Activated CD4-positive, alpha-beta memory T cell treated with anti-CD3 and anti-CD28 coated beads, Interleukin-2, amount 10 ng/mL, durations not matched to agents 7 days and 5 days (primary cell): ENCODE measurements at regions not wholly inside any gene's neighbourhood (a gene's known extent, or its start where the extent isn't known, plus 50 kb on each side); places are given as distances from the start of the nearest gene placed in this dataset.
"Not testable (repeated sequence)": the region's sequence is repeated elsewhere in the genome, so short reads cannot be mapped to it uniquely, and the experiment has no call there.

Experiments used
- CTCF ChIA-PET: fragments of 350-600 bp; sonication (Branson Sonifier 250); formaldehyde crosslinking; loops from one replicate; lab custom pipeline; 2021; ENCODE audit warnings: antibody characterized with exemption, inconsistent platforms; lab: Charles Lee
- POLR2A ChIA-PET: fragments of 350-600 bp; sonication (Branson Sonifier 250); formaldehyde crosslinking; loops from one replicate; lab custom pipeline; 2021; ENCODE audit warnings: antibody characterized with exemption; lab: Charles Lee
- DNase-seq: peaks from one replicate; pipeline ENCODE4 v3.0.0-alpha.2; 2020
- H3K27ac Mint-ChIP-seq: one replicate; pipeline ENCODE4 v1.8.0; 2021; ENCODE audit warnings: mild to moderate bottlenecking, mixed read lengths
- H3K27me3 Mint-ChIP-seq: one replicate; pipeline ENCODE4 v1.8.0; 2021; ENCODE audit warnings: mixed read lengths
- H3K36me3 Mint-ChIP-seq: one replicate; pipeline ENCODE4 v1.8.0; 2021; ENCODE audit warnings: low read depth, mixed read lengths
- H3K4me1 Mint-ChIP-seq: one replicate; pipeline ENCODE4 v1.8.0; 2021; ENCODE audit warnings: mixed read lengths
- H3K4me3 Mint-ChIP-seq: one replicate; pipeline ENCODE4 v1.8.0; 2021; ENCODE audit warnings: mild to moderate bottlenecking, mixed read lengths
- H3K9me3 Mint-ChIP-seq: one replicate; pipeline ENCODE4 v1.8.0; 2021; ENCODE audit warnings: mixed read lengths

GRCh38 chr4:120005527-120005926 is 61.1 kb downstream of the MAD2L1 start:
- no peak for DNase-seq
- H3K4me1 Mint-ChIP-seq: no peaks in the 10 kb centered on the region
- H3K4me3 Mint-ChIP-seq: no peak overlapping the region
- peaks cover 7% of the 10 kb centered on the region for H3K27me3 Mint-ChIP-seq
- CTCF ChIA-PET: no interaction called here
- no peaks in the 10 kb centered on the region for H3K36me3 Mint-ChIP-seq
- H3K9me3 Mint-ChIP-seq: no peaks in the 10 kb centered on the region
- H3K27ac Mint-ChIP-seq: no peak overlapping the region
- POLR2A ChIA-PET: no interaction called here

GRCh38 chr4:120005076-120005475 is 61.6 kb downstream of the MAD2L1 start:
- no peaks in the 10 kb centered on the region for H3K4me1 Mint-ChIP-seq
- DNase-seq: no peak
- H3K27me3 Mint-ChIP-seq: peaks cover 7% of the 10 kb centered on the region
- CTCF ChIA-PET: no interaction called here
- no peaks in the 10 kb centered on the region for H3K36me3 Mint-ChIP-seq
- H3K27ac Mint-ChIP-seq: no peak overlapping the region
- H3K9me3 Mint-ChIP-seq: no peaks in the 10 kb centered on the region
- POLR2A ChIA-PET: no interaction called here
- H3K4me3 Mint-ChIP-seq: no peak overlapping the region

GRCh38 chr4:120004054-120004453 is 62.6 kb downstream of the MAD2L1 start:
- Mint-ChIP-seq H3K27me3 (peaks cover 5% of the 10 kb centered on the region), H3K4me3 (no peak overlapping the region), H3K36me3 (no peaks in the 10 kb centered on the region), H3K4me1 (no peaks in the 10 kb centered on the region), H3K9me3 (no peaks in the 10 kb centered on the region), H3K27ac (no peak overlapping the region)
- DNase-seq: no peak
- ChIA-PET CTCF (no interaction called here), POLR2A (no interaction called here)

- ChIA-PET CTCF (no interaction called here), POLR2A (no interaction called here)
- Mint-ChIP-seq H3K9me3 (no peaks in the 10 kb centered on the region), H3K27me3 (peaks cover 2% of the 10 kb centered on the region), H3K4me3 (no peak overlapping the region), H3K4me1 (no peaks in the 10 kb centered on the region), H3K27ac (no peak overlapping the region), H3K36me3 (no peaks in the 10 kb centered on the region)
- no peak for DNase-seq
Measured at GRCh38 chr4:120003193-120003592, 63.5 kb downstream of the MAD2L1 start.

GRCh38 chr4:120001850-120002249 is 64.8 kb downstream of the MAD2L1 start:
- DNase-seq: no peak
- POLR2A ChIA-PET: no interaction called here
- Mint-ChIP-seq H3K27ac (no peak overlapping the region), H3K36me3 (no peaks in the 10 kb centered on the region), H3K27me3 (peaks cover 2% of the 10 kb centered on the region), H3K9me3 (no peaks in the 10 kb centered on the region), H3K4me3 (no peak overlapping the region), H3K4me1 (no peaks in the 10 kb centered on the region)
- CTCF ChIA-PET: no interaction called here

GRCh38 chr4:120000591-120001296 is 65.9 kb downstream of the MAD2L1 start:
- Mint-ChIP-seq H3K27me3 (peaks cover 2% of the 10 kb centered on the region), H3K4me3 (no peak overlapping the region), H3K27ac (no peak overlapping the region)

GRCh38 chr4:119996024-119996423 is 70.6 kb downstream of the MAD2L1 start:
- H3K4me3 Mint-ChIP-seq, H3K27ac Mint-ChIP-seq, DNase-seq, H3K4me1 Mint-ChIP-seq, H3K27me3 Mint-ChIP-seq, POLR2A ChIA-PET, H3K9me3 Mint-ChIP-seq, H3K36me3 Mint-ChIP-seq, CTCF ChIA-PET: not testable (repeated sequence)

More at GRCh38 chr4:120000591-120001296, 65.9 kb downstream of the MAD2L1 start:
- Mint-ChIP-seq H3K9me3 (no peaks in the 10 kb centered on the region), H3K4me1 (no peaks in the 10 kb centered on the region), H3K36me3 (no peaks in the 10 kb centered on the region)
- DNase-seq: no peak
- CTCF ChIA-PET: no interaction called here
- POLR2A ChIA-PET: no interaction called here

- H3K27ac Mint-ChIP-seq: no peak overlapping the region
- no peaks in the 10 kb centered on the region for H3K9me3 Mint-ChIP-seq
- no peaks in the 10 kb centered on the region for H3K36me3 Mint-ChIP-seq
- CTCF ChIA-PET: no interaction called here
- H3K4me3 Mint-ChIP-seq: no peak overlapping the region
- no peaks in the 10 kb centered on the region for H3K4me1 Mint-ChIP-seq
- no peak for DNase-seq
- H3K27me3 Mint-ChIP-seq: no peaks in the 10 kb centered on the region
- POLR2A ChIA-PET: no interaction called here
Measured at GRCh38 chr4:119984996-119985395, 81.7 kb downstream of the MAD2L1 start.

GRCh38 chr4:119982756-119983155 is 83.9 kb downstream of the MAD2L1 start:
- no peaks in the 10 kb centered on the region for H3K36me3 Mint-ChIP-seq
- no peaks in the 10 kb centered on the region for H3K9me3 Mint-ChIP-seq
- POLR2A ChIA-PET: no interaction called here
- no peak for DNase-seq
- no peak overlapping the region for H3K4me3 Mint-ChIP-seq
- no peak overlapping the region for H3K27ac Mint-ChIP-seq
- CTCF ChIA-PET: no interaction called here
- H3K4me1 Mint-ChIP-seq: no peaks in the 10 kb centered on the region
- H3K27me3 Mint-ChIP-seq: no peaks in the 10 kb centered on the region

- no peaks in the 10 kb centered on the region for H3K27me3 Mint-ChIP-seq
- no peak overlapping the region for H3K27ac Mint-ChIP-seq
- no peak overlapping the region for H3K4me3 Mint-ChIP-seq
- CTCF ChIA-PET: no interaction called here
- POLR2A ChIA-PET: no interaction called here
- no peak for DNase-seq
- no peaks in the 10 kb centered on the region for H3K36me3 Mint-ChIP-seq
- H3K9me3 Mint-ChIP-seq: no peaks in the 10 kb centered on the region
- no peaks in the 10 kb centered on the region for H3K4me1 Mint-ChIP-seq
Measured at GRCh38 chr4:119980456-119980855, 86.2 kb downstream of the MAD2L1 start.

- Mint-ChIP-seq H3K9me3 (no peaks in the 10 kb centered on the region), H3K27me3 (no peaks in the 10 kb centered on the region), H3K27ac (no peak overlapping the region)
Measured at GRCh38 chr4:119977076-119977940, 89.3 kb downstream of the MAD2L1 start.

GRCh38 chr4:119971431-119972084 is 95.1 kb downstream of the MAD2L1 start:
- H3K9me3 Mint-ChIP-seq: no peaks in the 10 kb centered on the region
- POLR2A ChIA-PET: no interaction called here
- no peaks in the 10 kb centered on the region for H3K27me3 Mint-ChIP-seq
- no peaks in the 10 kb centered on the region for H3K4me1 Mint-ChIP-seq
- no peak for DNase-seq
- no peak overlapping the region for H3K27ac Mint-ChIP-seq
- H3K36me3 Mint-ChIP-seq: no peaks in the 10 kb centered on the region
- CTCF ChIA-PET: no interaction called here
- H3K4me3 Mint-ChIP-seq: no peak overlapping the region

More at GRCh38 chr4:119977076-119977940, 89.3 kb downstream of the MAD2L1 start:
- no peaks in the 10 kb centered on the region for H3K4me1 Mint-ChIP-seq
- DNase-seq: no peak
- ChIA-PET POLR2A (no interaction called here), CTCF (no interaction called here)
- no peaks in the 10 kb centered on the region for H3K36me3 Mint-ChIP-seq
- no peak overlapping the region for H3K4me3 Mint-ChIP-seq

- no peak for DNase-seq
- no peak overlapping the region for H3K4me3 Mint-ChIP-seq
- H3K9me3 Mint-ChIP-seq: no peaks in the 10 kb centered on the region
- no peaks in the 10 kb centered on the region for H3K27me3 Mint-ChIP-seq
- H3K36me3 Mint-ChIP-seq: no peaks in the 10 kb centered on the region
- H3K27ac Mint-ChIP-seq: no peak overlapping the region
- ChIA-PET POLR2A (no interaction called here), CTCF (no interaction called here)
- no peaks in the 10 kb centered on the region for H3K4me1 Mint-ChIP-seq
Measured at GRCh38 chr4:119962631-119963030, 104.0 kb downstream of the MAD2L1 start.
